ENCODE measurements at regions not wholly inside any gene's neighbourhood (a gene's known extent, or its start where the extent isn't known, plus 50 kb on each side); places are given as distances from the start of the nearest gene placed in this dataset.

- no peak for DNase-seq (ENCODE audit: low spot score in 2 of 2, unreplicated experiment in 2 of 2)
- no peaks in the 10 kb centered on the region for H3K36me3 Mint-ChIP-seq
- peaks cover 20% of the 10 kb centered on the region for H3K9me3 Mint-ChIP-seq
- no peak overlapping the region for H3K27ac Mint-ChIP-seq
- no peaks in the 10 kb centered on the region for H3K27me3 Mint-ChIP-seq (ENCODE audit: low read depth)
- no peaks in the 10 kb centered on the region for H3K4me1 Mint-ChIP-seq
- TF ChIP-seq CTCF (IDR thresholded peaks at IDR 0.05; ENCODE audit: unreplicated experiment), result no peak
- no peak overlapping the region for H3K4me3 Mint-ChIP-seq
These were observed 139.4 kb downstream of the OAT start for GRCh38 chr10:124279298-124279697.

- Mint-ChIP-seq H3K9me3 (peaks cover 26% of the 10 kb centered on the region), H3K36me3 (no peaks in the 10 kb centered on the region), H3K27me3 (ENCODE audit: low read depth) (no peaks in the 10 kb centered on the region), H3K27ac (no peak overlapping the region), H3K4me3 (no peak overlapping the region), H3K4me1 (no peaks in the 10 kb centered on the region)
- TF ChIP-seq CTCF (IDR thresholded peaks at IDR 0.05; ENCODE audit: unreplicated experiment), result no peak
- DNase-seq (ENCODE audit: low spot score in 2 of 2, unreplicated experiment in 2 of 2), result no peak
These were observed 140.4 kb downstream of the OAT start for GRCh38 chr10:124278356-124278755.

GRCh38 chr10:124273141-124273540, 145.6 kb downstream of the OAT start:
- Mint-ChIP-seq H3K9me3 (peaks cover 34% of the 10 kb centered on the region), H3K36me3 (no peaks in the 10 kb centered on the region), H3K27me3 (ENCODE audit: low read depth) (peaks cover 11% of the 10 kb centered on the region), H3K27ac (no peak overlapping the region), H3K4me1 (no peaks in the 10 kb centered on the region), H3K4me3 (no peak overlapping the region)
- no peak for DNase-seq (ENCODE audit: low spot score in 2 of 2, unreplicated experiment in 2 of 2)
- TF ChIP-seq CTCF (IDR thresholded peaks at IDR 0.05; ENCODE audit: unreplicated experiment), result no peak

GRCh38 chr10:124271676-124272075, 147.0 kb downstream of the OAT start:
- Mint-ChIP-seq H3K27me3 (ENCODE audit: low read depth) (peaks cover 13% of the 10 kb centered on the region), H3K4me1 (no peaks in the 10 kb centered on the region), H3K9me3 (peaks cover 34% of the 10 kb centered on the region), H3K4me3 (no peak overlapping the region), H3K36me3 (no peaks in the 10 kb centered on the region), H3K27ac (no peak overlapping the region)
- no peak for TF ChIP-seq CTCF (IDR thresholded peaks at IDR 0.05; ENCODE audit: unreplicated experiment)
- DNase-seq (ENCODE audit: low spot score in 2 of 2, unreplicated experiment in 2 of 2), result no peak

- H3K36me3 Mint-ChIP-seq, result no peaks in the 10 kb centered on the region
- H3K27me3 Mint-ChIP-seq (ENCODE audit: low read depth), result peaks cover 15% of the 10 kb centered on the region
- DNase-seq (ENCODE audit: low spot score in 2 of 2, unreplicated experiment in 2 of 2), result no peak
- no peak overlapping the region for H3K27ac Mint-ChIP-seq
- H3K4me3 Mint-ChIP-seq, result no peak overlapping the region
- TF ChIP-seq CTCF (IDR thresholded peaks at IDR 0.05; ENCODE audit: unreplicated experiment), result no peak
- peaks cover 34% of the 10 kb centered on the region for H3K9me3 Mint-ChIP-seq
- no peaks in the 10 kb centered on the region for H3K4me1 Mint-ChIP-seq
These were observed 148.0 kb downstream of the OAT start for GRCh38 chr10:124270530-124271327.

Data from mesothelial cell of epicardium (in vitro differentiated cells).